Liver (tissue), 3 donors: ENCODE measurements at regions not wholly inside any gene's neighbourhood (a gene's known extent, or its start where the extent isn't known, plus 50 kb on each side); places are given as distances from the start of the nearest gene placed in this dataset.

ENCODE experiments used
- CTCF ChIP-seq: fragments of 150-350 bp; IDR thresholded peaks from 2 replicates; pipeline ENCODE4 v1.5.1; 2017; ENCODE audit warnings: improper control_type of control experiment, low read depth, low read length; ENCODE audit not compliant: missing input control
- GABPA ChIP-seq, 2 donors: IDR thresholded peaks in 1 of 2; conservative IDR thresholded peaks in 1 of 2; 2 replicates each; pipeline ENCODE4 v1.6.1; 2016; ENCODE audit warnings: antibody characterized with exemption in 2 of 2, mild to moderate bottlenecking in 1 of 2, moderate library complexity in 1 of 2
- JUND ChIP-seq, 2 donors: IDR thresholded peaks; 2 replicates each; pipeline ENCODE4 v1.6.1; 2016; ENCODE audit warnings: antibody characterized with exemption in 2 of 2
- MAX ChIP-seq: IDR thresholded peaks from 2 replicates; pipeline ENCODE4 v1.6.1; 2016; ENCODE audit warnings: antibody characterized with exemption
- NR2F2 ChIP-seq: IDR thresholded peaks from 2 replicates; pipeline ENCODE4 v1.6.1; 2016; ENCODE audit warnings: antibody characterized with exemption
- RAD21 ChIP-seq, 2 donors: IDR thresholded peaks; 2 replicates each; pipeline ENCODE4 v1.6.1; 2016; ENCODE audit warnings: antibody characterized with exemption in 2 of 2, mild to moderate bottlenecking in 2 of 2
- SP1 ChIP-seq: IDR thresholded peaks from 2 replicates; pipeline ENCODE4 v1.6.1; 2018; ENCODE audit warnings: antibody characterized with exemption, mild to moderate bottlenecking
- TAF1 ChIP-seq: conservative IDR thresholded peaks from 2 replicates; pipeline ENCODE4 v1.6.1; 2016; ENCODE audit warnings: antibody characterized with exemption, mild to moderate bottlenecking
- YY1 ChIP-seq: IDR thresholded peaks from 2 replicates; pipeline ENCODE4 v1.6.1; 2016; ENCODE audit warnings: antibody characterized with exemption, mild to moderate bottlenecking
- TF ChIP-seq, protein P1 (sequence below): IDR thresholded peaks from 2 replicates; pipeline ENCODE4 v1.6.1; 2016; ENCODE audit warnings: antibody characterized with exemption
- TF ChIP-seq, protein P2 (sequence below): IDR thresholded peaks from 2 replicates; pipeline ENCODE4 v1.6.1; 2016; ENCODE audit warnings: antibody characterized with exemption
- donor health status: healthy.
- donor health status: healthy.

- TF ChIP-seq SP1 (no peak), GABPA (IDR thresholded peaks at IDR 0.05 in 1 of 2, conservative IDR thresholded peaks at IDR 0.05 in 1 of 2) (no peak), CTCF (no peak), JUND (IDR thresholded peaks at IDR 0.05) (no peak), YY1 (no peak), MAX (no peak), TAF1 (no peak), RAD21 (IDR thresholded peaks at IDR 0.05) (no peak), NR2F2 (no peak)
- TF ChIP-seq, protein P1, sequence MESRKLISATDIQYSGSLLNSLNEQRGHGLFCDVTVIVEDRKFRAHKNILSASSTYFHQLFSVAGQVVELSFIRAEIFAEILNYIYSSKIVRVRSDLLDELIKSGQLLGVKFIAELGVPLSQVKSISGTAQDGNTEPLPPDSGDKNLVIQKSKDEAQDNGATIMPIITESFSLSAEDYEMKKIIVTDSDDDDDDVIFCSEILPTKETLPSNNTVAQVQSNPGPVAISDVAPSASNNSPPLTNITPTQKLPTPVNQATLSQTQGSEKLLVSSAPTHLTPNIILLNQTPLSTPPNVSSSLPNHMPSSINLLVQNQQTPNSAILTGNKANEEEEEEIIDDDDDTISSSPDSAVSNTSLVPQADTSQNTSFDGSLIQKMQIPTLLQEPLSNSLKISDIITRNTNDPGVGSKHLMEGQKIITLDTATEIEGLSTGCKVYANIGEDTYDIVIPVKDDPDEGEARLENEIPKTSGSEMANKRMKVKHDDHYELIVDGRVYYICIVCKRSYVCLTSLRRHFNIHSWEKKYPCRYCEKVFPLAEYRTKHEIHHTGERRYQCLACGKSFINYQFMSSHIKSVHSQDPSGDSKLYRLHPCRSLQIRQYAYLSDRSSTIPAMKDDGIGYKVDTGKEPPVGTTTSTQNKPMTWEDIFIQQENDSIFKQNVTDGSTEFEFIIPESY = no peak
- TF ChIP-seq, protein P2, sequence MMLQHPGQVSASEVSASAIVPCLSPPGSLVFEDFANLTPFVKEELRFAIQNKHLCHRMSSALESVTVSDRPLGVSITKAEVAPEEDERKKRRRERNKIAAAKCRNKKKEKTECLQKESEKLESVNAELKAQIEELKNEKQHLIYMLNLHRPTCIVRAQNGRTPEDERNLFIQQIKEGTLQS = no peak
Observed at GRCh38 chr22:49589811-49590210, 237.9 kb downstream of the BRD1 start.
